NCI-H2029 treated with DMSO at 0.1 percent for 48 hours (cell line): ENCODE measurements at regions not wholly inside any gene's neighbourhood (a gene's known extent, or its start where the extent isn't known, plus 50 kb on each side); places are given as distances from the start of the nearest gene placed in this dataset.
A peak's percentile ranks its signal among the peaks of the same experiment; 100 is the strongest.

ENCODE experiments used
- DNase-seq: peaks from one replicate; lab custom pipeline; 2025; lab: John Stamatoyannopoulos, UW

DNA sequence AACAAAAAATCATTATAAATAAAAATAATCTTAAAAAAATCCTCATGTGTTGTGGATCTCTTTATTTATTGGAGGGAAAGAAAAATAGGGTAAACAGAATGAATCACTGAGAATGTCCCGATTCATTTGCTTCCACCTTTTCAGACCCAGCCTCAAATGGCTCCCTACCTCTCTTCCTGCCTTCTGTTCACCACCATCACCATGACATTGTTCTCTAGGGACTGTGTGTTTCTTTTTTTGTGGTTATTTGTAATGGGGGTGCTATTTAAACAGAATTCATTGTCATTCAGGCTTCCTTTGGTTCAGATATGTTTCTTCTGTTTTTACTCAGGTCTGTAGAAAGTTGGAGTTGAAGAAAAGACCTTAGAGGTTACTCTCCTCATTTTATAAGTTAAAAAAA lies 198.2 kb downstream of the KIF4B start:
- no peak for DNase-seq

DNA sequence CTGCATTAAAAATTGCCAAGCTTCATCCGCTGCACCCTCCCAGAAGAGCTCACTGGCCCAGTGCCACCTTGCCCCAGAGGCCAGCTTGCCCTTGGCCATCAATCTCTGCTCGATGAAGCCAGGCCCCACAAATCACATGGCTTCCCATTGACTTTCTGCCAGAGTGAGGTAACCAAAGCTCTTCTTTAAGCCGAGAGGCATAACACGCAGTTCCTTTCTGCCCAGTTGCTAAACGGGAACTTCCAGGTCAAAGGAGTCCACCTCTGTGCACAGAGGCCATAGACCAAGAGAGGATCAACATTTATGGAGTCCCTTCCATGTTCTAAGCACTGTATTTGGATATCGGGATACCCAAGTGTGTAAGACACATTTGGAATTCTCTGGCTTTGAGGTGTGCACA lies 208.8 kb downstream of the KIF4B start:
- DNase-seq = peak; percentile 32

DNA sequence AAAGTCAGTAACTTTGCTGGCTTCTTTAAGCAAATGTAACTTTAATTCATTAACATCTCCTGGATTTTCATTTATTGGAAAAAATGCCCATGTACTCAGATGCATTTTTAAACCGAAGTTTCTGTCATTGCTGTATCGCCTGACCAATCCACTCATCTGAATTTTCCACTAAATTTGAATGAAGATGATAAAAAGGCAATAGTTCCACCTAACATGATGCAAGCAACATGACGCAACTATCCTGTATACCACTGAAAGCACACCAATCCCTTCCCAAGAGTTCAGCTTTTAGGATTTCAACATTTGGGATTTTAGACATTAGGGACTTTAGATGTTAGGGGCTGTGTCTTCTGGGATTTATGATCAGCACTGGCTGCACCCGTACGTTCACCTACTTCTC lies 215.6 kb downstream of the KIF4B start:
- no peak for DNase-seq

DNA sequence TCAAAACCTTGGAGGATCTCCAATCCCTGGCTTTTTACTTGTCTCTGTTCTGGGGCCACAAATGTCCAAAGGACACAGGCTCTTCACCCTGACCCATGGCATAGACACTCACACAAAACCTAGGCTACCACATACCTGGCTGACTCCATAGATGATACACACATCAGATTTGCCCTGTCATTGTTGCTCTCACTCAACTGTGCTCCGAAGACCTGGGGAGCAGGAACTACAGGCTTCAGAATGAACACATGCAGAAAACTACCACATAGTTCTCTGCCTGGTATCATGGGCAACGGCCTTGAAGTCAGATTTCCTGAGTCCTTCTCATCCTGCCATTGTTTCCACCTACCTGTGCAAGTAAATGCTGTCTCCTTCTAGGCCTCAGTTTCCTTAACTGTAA lies 226.2 kb downstream of the KIF4B start:
- DNase-seq = no peak

DNA sequence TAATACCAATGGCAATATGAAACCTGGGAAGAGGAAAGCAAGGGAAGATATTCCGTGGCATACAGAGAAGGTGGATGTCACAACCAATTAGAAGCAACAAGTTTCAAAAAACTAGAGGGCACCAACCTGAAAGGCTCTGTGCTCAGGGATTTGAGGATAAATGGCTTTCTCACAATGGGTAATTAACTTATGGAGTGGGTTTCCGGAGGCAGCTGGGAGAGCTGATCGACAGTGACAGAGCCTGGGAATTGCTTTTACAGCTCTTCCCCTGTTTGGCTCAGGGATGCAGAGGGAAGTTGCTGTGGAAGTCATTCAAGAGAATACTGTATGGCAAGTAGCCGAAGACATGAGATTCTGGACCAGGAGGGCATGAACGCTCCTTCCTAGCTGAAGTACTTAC lies 237.0 kb downstream of the KIF4B start:
- DNase-seq = no peak

DNA sequence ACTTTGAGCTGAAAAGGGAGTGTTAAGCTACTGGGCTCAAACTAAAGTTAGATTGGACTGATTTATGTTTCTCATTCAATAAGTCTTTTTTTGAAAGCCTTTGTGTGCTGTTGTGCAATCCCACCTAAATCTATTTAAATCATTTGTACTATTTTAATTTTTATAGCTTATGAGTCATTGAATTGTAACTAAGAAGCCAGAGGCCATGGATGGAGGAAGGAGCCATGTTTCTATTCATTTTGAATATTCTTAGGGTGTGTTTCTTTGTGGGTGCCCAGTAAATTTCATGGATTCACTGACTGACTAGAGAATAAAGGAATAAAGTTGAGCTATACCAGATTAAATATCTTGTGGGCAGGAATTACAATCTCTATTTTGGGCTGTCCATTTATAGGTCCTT lies 238.5 kb downstream of the KIF4B start:
- DNase-seq = no peak

DNA sequence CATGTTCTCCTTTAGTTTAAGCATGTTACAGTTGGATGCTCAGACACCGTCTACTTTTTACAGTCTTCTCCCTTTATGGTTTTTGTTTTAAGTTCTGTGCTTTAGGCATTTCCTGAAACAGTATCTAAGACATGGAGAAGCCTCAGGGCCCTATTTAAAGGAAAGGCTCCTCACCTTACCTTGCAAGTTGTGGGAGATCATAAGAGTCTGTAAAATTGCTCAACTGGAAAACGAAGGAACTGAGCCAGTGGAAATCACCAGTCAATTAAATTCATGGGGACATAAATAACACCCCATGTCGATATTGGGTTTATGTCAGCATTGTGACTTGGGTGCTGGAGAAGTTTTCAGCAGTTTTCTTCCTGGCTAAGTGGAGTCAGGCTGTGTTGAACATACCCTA lies 239.2 kb downstream of the KIF4B start:
- no peak for DNase-seq

DNA sequence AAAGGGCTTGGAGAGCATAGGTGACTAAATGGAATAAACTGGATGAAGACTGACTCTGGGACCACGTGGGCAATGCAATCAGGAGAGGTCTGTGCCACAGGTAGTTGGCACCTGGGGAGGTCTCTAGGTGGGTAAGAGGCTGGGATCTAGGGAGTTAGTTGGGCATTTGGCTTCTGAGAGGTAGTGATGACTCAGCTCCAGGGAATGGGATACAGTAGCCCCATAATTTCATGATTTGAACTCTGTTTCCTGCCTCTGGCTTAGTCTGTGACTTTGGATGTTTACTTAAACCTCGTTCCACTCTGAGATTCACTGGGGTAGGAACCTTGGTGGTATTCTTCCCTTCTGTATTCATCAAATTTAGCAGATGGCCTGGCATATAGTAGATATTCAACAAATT lies 240.8 kb downstream of the KIF4B start:
- no peak for DNase-seq

DNA sequence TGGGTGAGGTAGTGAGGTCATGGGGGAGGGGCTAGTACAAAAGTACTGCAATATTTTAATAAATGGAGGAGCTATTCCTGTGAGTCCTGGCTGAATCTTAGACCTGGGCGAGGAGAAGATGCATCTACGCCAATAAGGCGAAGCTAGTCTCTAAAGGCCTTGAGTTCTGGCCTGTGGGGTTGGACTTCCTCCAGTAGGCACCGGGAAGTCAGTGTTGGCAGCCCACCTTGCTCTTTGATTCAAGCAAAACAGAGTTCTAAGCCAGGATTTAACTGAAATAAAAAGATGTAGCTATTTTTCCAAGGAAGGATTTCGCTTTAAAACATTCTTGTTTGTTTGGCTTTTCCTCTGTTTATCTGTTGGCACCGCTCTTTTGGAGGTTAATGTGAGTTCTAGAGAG lies 244.6 kb downstream of the KIF4B start:
- DNase-seq = no peak

DNA sequence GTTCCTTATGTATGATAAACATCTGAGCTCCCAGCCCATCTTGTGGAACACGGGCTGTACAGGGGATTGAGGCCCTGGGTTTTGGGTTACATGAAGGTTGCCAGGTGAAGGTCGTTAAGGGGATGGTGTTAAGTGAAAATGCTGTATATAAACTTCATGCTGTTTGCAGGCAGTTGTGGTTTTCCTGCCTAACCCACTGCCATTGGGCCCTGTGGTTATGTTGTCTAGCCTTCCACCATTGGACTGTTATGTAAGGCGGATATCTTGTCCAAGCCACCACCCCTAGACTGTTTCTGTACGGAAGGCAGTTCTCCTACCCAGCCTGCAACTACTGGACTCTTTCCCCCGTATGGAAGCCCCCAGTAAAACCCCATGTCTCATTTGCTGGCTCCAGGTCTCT lies 246.1 kb downstream of the KIF4B start:
- DNase-seq = no peak

DNA sequence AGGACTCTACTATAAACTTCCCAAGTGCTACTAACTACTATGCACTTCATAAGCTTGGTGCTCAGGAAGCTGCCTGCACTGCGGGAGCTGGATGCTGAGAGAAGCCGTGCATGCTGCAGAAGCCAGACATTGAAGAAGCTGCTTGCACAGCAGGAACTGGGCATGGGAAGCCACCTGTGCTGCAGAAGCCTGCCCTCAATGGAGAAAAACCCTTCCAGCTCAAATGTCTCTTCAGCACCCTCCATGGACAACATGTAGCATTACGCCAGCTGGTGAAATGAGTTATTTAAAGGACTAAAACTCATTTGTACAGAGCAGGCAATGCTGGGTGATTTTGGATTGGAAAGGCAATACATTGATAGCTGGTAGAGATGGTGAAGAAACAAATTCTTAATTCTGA lies 247.2 kb downstream of the KIF4B start:
- peak; percentile 10 for DNase-seq

DNA sequence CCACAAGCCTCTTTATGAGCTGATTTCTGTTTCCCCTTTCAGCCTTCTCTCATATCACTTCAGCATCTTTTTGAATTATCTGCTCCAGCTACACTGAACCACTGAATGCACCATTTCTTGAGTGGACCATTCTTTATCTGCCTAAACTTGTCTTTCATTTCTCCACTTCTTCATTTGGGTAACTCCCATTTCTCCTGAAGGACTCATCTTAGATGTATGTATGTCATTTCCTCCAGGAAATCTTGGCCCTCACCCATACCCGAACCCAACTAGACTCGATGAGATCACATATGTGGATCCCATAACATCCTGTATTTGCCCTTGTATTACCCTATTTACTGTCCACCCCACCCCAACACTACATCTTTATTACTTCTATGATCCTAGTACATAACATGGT lies 249.8 kb downstream of the KIF4B start:
- no peak for DNase-seq

DNA sequence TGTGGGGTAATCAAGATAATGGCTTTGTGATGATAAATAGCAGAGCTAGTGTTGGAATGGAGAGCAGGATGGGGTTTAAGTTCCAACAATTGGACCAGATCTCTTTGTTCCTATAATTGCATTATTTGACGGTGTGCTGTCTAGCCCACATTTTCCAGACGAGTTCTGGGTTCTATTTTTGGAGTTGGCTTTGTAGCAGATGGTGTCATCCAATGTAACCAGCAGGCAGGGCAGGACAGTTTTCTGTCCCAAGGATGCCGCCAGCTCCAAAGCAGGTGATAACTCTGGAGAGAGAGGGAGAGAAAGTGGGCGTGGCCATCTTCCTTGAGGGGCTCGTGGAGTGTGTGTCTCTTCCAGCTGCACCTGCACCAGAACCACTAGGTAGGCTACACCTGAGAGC lies 251.3 kb downstream of the KIF4B start:
- no peak for DNase-seq

DNA sequence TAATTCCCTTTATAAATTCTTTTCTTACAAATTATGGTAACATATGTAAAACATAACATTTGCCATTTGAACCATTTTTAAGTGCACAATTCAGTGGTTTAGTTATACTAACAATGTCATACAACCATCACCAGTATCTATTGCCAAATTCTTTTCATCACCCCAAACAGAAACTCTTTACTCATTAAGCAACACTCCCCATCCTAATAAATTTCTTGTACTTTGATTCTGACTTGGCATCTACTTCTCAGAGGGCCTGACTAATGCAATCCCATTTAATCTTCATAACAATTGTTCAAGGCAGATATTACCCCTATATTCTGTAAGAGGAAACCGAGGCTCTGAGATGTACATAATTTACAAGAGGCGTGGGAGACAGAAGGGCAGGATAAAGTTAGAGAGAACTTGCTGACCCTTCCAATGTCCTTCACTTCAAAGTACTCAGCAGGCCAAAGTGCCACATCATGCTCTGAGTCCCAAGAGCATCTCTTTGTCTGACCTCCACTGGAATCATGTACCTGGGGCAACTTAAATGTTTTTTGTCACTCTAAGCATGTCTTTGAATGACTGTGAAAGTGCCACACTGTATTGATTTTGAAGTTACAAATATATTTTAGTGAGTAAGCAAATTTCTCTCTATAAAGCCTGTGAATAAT lies 255.3 kb downstream of the KIF4B start:
- no peak for DNase-seq

DNA sequence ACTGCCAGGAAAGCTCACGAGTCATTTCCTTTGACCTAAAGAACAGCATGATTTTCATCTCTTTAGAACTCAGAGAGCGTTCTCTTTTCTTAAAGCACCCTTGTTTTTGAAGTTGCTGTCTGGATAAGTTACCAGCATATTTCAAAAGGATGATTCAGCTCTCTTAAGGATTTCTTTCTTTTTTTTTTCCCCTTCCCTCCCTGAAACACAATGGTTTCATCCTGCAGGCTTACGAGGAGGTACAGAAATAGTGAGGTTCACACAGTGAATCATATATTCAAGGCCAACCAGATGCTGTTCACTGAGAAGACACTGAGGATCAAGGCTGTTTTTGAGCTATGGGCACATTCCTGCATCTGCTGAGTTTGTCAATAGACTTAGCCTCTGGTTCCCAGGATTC lies 257.2 kb downstream of the KIF4B start:
- DNase-seq = no peak

DNA sequence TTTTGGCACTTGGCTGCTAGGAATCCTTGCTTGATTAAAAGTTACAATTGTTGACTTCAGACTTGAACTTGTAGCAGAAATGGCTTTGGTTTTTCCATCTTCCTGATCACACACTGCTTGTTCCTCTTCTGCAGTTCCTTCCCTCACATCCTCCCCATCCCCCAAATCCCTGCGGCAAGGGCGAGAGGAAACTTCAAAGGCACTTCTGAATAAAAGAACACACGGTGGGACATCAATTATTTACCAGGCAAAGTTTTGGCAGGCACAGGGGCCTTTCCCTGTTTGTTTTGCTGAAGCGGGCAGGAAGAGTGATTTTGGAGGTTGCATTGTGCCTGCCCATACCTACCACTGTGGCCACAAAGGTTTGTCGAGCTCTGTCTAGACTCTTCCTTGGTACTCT lies 260.9 kb downstream of the KIF4B start:
- no peak for DNase-seq

DNA sequence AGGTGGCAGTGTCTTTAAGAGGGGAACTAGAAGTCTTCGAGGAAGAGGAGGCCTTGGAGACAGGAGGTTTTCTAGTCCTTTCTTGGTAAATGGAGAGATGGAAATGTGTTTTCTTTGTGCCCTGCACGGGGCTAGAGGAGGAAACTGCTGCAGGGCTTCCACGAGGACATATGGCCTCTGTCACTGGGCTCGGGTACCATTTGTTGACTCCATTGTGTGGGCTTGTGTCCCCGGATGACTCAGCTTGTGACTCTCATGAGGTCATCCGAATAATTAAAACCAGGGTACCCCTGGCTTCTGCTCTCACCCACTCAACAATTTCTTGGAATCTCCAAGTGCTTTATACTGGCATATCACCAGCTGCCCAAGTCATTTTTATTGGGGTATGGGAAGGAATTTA lies 261.7 kb downstream of the KIF4B start:
- DNase-seq = no peak

DNA sequence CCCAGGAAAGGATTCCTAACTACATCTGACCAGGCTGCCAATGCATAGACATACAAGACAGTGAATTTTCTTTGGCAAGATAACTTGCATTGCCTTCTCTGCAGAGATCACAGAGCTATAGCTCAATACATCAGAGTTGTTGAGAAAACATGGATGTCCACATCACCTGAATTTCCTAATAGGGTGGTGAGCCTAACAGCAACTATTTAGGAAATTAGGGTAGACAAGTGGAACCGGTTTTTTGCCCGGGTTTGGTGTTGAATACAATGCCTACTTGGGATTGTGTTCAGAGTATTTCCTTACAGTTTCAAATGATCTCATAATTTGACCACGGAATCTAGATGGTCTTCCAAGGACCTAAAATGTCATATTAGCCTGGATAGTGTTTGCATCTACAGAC lies 262.7 kb downstream of the KIF4B start:
- peak; percentile 42 for DNase-seq

DNA sequence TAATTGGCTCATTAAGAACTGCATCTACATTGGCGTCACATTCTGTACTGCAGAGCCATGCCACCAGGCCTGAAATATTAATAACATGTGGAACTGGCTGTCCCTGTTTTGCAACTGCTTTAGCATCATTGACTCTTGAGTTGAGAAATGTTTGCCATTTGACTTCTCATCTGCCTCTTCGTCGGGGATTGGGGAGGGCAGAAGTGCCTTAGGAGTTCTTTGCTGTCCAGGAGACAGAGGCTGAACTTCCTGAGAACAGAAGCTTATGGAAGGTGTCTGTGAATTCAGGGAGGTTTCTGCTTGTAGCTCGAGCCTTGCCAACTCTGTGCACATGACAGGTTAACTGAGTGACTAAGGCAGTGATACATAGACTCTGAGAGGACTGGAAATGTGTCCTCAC lies 265.0 kb downstream of the KIF4B start:
- DNase-seq = no peak

DNA sequence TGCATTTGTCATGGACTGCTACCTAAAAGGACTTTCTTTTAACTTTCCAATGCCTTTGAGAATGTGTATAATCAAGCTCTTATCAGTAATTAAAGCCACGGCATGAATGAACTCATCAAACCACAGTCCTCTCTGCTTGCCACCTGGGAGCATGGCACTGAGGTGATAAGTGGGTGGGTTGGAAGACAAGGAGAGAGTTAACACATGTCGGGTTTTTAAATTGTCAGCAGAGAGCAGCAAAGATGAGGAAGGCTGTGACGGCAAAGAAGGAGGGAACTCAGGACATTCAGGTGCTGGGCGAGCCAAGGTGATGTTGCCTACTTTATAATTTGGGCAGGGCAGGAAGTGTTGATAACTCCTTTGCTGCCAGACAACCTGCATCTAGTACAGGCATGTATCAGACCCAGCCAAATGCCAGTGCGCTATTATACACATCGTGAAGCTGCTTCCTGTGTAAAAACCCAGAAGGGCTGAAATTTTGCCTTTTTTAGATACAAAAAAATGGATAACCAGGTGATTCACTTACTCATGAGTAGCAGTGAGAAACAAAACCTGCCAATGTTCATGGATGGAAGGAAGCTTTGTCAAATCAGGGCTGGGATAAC lies 269.1 kb downstream of the KIF4B start:
- DNase-seq = peak; percentile 12

DNA sequence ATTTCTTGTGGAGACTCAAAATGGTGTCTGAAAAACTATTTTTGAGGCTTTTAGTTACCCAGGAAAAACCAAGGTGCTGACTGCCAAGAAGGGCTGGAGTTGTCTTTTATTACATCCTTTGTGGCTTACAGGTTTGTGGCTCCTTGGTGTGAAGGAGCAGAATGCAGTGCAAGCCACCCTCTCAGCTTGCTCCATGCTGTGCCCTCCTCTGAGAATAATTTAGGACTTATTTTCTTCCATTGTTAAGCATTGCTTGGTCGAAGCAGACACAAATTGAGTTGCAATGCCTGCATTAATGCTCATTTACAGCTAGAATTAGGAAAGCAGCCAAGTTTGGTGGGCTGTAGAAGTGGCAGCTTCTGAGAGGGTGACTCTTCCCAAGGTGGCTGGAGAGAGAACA lies 272.2 kb downstream of the KIF4B start:
- DNase-seq = no peak

DNA sequence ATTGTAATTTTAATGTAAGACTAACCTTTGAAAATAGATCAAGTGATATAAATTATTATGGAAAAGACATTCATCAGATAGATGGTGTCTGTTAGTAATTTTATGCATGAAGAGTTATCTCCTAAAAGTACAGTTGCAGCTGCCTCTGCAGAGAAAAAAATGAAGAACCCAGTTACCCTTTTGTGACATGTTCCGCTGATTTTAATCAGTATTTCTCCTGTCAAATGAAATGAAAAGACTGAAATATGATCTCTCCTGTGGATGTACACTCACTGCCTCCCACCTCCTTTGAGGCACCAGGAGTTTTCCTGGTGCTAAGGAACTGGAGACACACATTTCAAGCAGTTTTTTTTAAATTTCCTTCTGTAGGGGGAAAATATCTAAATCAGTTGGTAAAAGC lies 277.4 kb downstream of the KIF4B start:
- peak; percentile 10 for DNase-seq

DNA sequence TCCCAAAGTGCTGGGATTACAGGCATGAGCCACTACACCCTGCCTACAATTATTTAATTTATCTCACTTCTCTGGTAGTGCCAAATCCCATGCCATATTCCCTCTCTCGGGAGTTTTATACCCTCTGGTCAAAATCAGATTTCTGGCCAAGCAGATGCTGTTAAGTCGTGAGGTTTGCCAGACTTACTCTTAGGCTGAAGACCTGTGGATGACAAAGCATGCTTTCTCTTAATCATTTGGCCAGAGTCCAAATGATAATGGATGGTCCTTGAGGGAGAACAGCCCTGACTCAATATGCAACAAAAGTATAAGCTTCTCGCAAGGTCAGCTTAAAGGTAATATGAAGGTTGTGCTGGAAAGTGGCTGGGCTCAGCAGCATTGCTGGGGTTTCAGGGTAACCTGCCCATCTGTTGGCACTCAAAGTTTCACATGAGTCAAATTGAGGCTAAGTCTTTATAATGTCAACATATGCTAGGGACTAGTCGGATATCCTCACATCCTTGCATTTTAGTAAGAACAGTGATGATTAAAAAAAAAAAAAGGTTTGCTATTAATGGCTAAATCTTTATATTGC lies 280.1 kb downstream of the KIF4B start:
- no peak for DNase-seq

DNA sequence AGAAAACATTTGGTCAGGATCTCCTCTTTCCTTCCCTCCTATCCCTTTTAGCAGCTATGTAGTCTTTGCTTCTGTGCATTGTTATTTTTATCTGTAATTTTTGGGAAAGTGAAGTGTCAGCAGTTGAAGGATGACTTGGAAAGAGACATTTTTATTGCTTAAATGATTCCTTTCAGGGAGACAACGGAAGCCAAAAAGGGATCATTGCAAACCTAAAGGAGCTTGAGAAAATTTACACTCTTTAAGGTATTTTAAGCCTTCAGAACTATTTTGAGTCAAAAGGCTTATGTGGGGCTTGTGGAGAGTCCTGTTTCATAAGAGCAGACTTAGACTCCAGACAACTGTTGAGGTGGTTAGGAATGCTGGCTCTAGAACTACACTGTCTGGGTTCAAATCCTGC lies 281.6 kb downstream of the KIF4B start:
- no peak for DNase-seq
